ENCODE measurements at regions not wholly inside any gene's neighbourhood (a gene's known extent, or its start where the extent isn't known, plus 50 kb on each side); places are given as distances from the start of the nearest gene placed in this dataset.

DNA sequence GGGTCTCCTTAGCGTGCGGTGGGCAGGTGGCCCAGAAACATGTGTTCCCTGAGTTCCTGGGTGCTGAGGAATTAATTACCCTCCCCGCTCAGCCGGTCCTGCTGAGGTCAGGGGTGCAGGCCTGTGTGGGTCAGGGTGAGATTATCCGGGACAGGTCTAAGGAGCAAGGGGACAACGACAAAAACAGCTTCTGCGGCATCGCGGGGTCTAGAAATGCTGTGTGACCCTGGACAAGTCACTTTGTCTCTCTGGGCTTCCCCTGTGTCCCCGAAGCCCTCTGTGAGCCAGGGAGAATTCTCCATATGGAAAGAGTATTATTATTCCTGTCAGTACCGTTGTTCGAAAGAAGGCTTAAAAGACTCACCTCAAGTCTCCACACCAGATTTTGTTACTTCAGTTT, 186.1 kb downstream of the MN1 start:
- DNase-seq = no peak

DNA sequence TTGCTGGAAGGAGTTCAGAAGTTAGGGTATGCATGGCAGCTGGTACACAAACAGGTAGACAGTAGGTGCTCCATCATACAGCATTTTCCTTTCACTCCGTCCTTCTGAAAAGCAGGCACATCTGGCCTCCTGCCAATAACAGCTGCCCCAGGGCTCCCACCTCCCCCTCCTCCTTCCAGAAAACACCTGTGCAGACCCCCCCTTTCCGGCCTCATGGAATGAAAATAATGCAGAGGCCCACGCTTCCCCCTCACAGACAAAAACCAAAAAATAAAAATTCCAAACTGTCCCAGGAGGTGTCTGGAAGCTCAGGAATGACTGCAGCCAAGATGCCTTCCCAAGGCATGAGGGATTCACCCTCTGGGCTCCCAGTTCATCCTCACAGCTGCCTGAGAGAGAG, 185.5 kb downstream of the MN1 start:
- no peak for DNase-seq

DNA sequence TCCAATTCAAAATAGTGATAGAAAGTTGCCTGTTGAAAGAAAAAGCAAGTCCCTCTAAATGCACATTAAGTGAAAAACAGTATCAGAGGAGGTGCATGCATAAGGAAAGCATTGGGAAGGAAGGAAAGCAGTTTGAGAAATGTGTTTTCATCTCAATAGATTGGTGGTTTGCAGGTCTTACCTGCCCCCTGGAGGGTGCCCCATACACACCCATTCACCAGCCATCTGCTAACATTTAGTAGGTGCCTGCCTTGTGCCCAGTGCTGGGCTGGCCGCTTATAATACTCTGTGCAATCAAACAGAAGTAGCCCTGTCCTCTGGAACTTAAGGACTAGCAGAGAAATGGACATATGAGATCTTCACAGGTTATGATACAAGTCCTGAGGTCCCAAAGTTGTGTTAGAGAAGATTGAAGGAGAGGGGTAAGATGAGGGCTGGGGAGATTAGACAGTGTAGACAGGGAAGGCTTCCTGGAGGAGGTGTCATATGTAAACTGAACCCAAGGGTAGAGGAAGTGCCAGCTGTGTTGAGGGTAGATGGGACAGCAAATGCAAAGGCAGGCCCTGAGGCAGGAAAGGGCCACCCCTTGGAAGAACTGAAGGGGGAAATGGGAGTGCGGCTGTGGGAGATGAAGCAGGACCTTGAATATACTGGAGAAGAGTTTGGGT, 184.2 kb downstream of the MN1 start:
- no peak for DNase-seq

- no peak for DNase-seq
These were observed 181.0 kb downstream of the MN1 start for GRCh38 chr22:27620367-27621154.

- DNase-seq = no peak
These were observed 180.0 kb downstream of the MN1 start for GRCh38 chr22:27621486-27622070.

DNA sequence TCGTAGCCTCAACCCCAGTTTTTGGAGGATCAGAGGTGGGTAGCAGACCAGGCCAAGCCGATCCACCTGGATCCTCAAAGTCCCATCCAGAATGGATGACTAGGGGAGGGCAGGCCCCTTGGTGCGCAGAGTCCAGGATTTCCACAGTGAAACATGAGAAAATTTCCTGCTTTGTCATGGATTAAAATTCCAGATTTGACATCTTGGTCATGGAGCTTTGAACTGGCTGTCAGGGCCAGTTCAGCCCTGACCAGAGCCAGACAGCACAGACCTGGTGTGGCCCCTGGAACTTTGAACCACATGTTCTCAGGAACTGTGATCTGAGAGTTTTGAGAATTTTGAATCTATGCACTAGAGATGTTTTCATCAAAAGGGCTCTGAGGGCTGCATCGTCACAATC, 177.5 kb downstream of the MN1 start:
- no peak for DNase-seq

DNA sequence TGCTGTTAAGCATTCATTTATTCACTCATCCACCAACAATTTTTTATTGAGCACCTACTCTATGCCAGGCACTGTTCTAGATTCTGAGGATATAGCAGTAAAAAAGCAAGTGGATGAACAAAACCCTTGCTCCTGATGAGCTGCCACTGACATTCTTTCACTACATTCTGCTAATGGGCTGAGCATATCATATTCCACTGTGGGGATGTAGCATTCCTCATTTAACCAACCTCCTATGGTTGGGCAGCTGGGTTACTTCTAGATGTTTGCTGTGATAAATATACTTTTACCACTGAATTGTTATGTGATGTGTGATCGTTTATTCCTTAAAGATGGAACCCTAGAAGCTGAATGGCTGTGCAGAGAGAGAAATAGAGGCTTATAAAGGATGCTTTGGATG, 176.9 kb downstream of the MN1 start:
- DNase-seq = no peak

GRCh38 chr22:27625769-27626674, 175.5 kb downstream of the MN1 start:
- no peak for DNase-seq

- DNase-seq = no peak
These were observed 174.7 kb downstream of the MN1 start for GRCh38 chr22:27626675-27627443.

DNA sequence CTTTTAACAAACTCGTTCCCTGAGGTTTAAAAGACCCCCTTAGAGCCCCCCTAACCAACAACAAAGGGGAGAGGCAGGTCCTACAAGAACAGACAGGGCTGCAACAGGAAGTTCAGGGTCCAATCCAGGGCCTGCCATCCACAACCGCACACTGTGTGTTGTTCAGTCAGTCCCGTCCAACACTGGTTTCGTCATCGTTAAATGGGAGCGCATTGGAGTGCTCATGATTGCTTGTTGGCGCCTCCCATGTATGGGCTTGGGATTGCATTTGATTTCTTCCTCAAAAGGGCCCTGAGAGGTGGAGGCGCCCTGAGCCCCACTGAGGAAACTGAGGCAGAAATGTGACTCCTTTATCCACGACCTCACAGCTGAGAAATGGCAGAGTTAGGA, 174.1 kb downstream of the MN1 start:
- no peak for DNase-seq

DNA sequence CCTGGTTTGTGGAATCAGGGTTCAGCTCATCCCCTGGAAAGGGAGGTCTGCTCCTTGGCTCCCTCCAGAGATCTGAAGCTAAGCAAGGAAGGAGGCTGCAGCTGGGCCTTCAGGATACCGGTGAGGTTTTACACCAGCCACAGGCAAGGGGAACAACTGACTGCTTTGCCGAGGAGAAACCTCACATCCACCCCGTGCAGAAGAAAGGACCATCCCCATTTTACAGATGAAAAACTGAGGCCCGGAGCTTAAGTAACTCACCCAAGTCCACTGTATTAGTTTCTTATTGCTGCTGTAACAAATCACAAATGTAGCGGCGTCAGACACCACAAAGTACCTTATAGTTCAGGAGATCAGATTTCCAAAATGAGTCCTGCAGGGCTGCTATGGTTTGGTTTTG, 173.7 kb downstream of the MN1 start:
- DNase-seq = no peak

DNA sequence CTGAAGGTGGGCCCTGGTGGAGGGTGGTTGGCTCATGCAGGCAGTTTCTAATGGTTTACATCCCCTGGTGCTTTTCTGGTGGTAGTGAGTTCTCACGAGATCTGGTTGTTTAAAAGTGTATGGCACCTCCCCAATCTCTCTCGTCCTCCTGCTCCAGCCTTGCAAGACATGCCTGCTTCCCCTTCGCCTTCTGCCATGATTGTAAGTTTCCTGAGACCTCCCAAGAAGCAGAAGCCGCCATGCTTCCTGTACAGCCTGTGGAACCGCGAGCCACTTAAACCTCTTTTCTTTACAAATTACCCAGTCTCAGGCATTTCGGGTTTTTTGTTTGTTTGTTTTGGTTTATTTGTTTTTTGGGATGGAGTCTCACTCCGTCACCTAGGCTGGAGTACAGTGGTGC, 173.2 kb downstream of the MN1 start:
- DNase-seq = no peak

DNA sequence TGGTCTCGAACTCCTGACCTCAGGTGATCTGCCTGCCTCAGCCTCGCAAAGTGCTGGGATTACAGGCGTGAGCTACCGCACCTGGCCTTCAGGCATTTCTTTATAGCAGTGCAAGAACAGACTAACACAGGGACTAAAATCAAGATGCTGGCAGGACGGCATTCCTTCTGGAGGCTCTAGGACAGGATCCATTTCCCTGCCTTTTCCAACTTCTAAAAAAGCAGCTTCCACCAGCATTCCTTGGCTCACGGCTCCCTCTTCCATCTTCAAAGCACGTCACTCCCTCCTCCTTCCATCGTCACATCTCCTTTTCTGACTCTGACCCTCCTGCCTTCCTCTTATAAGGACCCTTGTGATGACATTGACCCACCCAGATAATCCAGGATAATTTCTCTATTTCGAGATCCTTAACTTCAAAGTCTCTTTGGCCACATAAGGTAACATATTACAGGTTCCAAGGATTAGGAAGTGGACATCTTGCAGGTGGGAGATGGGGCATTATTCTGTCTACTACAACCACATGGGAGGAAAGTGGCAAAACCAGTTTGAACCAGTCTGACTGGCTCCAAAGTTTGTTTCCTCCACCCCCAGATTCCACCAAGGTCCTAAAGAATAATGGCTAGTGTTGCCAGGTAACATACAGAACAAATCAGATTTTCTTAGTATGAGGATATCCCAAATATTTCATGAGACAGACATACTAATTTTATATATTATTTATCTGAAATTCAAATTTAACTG, 172.5 kb downstream of the MN1 start:
- DNase-seq = no peak

DNA sequence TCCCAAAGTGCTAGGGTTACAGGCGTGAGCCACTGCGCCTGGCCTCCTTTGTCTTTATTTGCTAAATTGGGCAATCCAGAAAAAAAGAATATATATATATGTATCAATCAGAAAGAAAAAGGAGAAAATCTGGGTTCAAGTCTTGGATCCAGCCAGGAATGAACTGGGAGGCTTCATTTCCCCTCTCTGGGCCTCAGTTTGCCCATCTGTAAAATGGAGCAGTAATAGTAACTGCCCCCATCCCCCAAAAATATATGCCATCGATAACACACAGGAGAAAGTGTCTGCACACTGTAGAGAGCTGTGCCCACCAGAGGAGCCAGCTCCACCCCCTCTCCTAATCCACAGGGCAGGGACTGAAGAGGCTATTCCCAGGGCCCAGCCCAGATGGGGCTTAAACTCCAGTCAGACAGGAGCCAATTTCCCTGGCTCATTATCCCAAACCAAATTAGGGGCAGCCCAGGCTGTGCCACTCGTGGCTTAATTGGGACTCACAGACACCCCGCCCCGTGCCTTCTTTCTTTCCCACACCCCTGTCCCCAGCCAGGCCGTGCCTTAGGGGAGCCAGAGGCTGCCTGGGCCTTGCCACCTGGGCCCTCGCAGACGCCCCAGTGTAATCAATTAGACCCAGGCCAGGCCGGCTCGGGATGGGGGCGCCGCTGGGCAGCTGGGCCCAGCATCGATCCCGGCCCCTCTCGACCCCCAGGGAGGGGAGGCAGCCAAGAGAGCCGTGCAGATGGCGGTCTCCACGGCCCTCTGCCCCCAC, 171.5 kb downstream of the MN1 start:
- no peak for DNase-seq

DNA sequence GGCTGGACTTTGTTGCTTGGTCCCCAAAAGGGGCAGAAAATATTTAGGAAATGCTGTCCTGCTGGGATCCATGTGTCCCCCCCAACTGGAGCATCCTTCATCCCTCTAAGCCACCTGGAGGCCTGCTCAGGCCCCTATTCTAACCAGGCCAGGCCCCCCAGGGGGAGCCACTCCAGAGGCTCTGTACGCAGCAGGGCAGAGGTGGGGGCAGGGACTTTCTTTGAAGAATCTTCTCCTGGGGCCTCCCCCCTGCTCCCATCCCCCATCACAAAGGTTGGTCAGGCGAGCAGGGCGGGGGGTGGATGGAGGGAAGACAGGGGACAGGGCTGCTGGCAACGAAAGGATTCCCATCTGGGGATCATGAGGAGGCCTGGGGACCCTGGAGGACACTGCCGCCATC, 170.8 kb downstream of the MN1 start:
- no peak for DNase-seq

GRCh38 chr22:27631641-27632040, 169.9 kb downstream of the MN1 start:
- DNase-seq = no peak

- DNase-seq = no peak
These were observed 168.9 kb downstream of the MN1 start for GRCh38 chr22:27632451-27633295.

- no peak for DNase-seq
These were observed 168.2 kb downstream of the MN1 start for GRCh38 chr22:27633296-27633871.

GRCh38 chr22:27634043-27634740, 167.4 kb downstream of the MN1 start:
- DNase-seq = no peak
